Thyroid gland (tissue), 4 donors: ENCODE measurements at regions not wholly inside any gene's neighbourhood (a gene's known extent, or its start where the extent isn't known, plus 50 kb on each side); places are given as distances from the start of the nearest gene placed in this dataset.

Experiments used
- CTCF ChIP-seq, 6 experiments: fragments of 200-600 bp in 3 of 6; fragments of 450-650 bp in 3 of 6; sonication (generic) in 3 of 6; IDR thresholded peaks; one replicate each; pipeline ENCODE4 v1.5.1; 2016 to 2019; ENCODE audit warnings: antibody characterized with exemption in 6 of 6, mild to moderate bottlenecking in 2 of 6, inconsistent platforms in 1 of 6, moderate library complexity in 1 of 6
- POLR2A ChIP-seq, 2 donors: fragments of 450-650 bp; IDR thresholded peaks; one replicate each; pipeline ENCODE4 v1.6.1; 2017; ENCODE audit warnings: antibody characterized with exemption in 2 of 2, mild to moderate bottlenecking in 2 of 2, moderate library complexity in 1 of 2

- no peak for TF ChIP-seq POLR2A (IDR thresholded peaks at IDR 0.05)
- peak in 2 of 6 experiments; percentile 9 to 24 for TF ChIP-seq CTCF (IDR thresholded peaks at IDR 0.05)
Measured at GRCh38 chr3:87900061-87900460, 158.7 kb downstream of the CGGBP1 start.
